ENCODE measurements at regions not wholly inside any gene's neighbourhood (a gene's known extent, or its start where the extent isn't known, plus 50 kb on each side); places are given as distances from the start of the nearest gene placed in this dataset.

DNA sequence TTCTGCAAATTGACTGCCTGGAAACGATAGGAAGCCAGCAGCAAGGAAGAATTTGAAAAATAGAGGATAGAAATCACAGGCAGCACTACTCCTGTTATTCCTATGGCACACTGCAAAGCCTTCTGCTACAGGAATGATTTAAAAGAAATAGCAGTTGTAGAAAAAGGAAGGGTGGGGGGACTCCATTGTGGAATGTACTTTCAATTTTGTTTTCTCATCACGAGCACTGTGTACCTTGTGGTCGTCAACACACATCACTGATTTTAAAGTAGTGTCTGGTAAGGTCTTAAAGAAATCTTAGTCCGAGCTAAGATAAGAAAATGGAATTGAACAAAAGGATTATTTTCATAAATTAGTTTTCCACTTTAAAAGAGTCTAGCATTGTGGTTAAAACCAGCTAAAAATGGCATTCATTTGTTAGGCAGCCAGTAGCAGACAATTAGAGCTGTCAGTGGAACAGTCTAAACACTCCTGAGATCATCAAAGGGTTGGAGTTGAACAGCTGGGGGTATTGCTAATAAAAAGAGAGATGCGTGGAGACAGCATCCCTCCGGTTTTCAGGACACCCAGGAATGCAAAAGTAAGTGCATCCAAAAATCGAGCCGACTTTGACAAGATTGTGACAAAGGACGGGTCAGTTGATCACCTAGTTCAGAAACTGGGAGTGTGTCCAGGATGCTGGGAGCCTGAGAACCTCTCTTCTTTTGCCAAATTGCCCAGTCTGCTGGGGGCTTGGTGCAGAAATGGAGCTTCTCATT lies 97.8 kb upstream of the WWC1 start:
- Histone ChIP-seq H3K27ac (ENCODE audit: insufficient read depth, low read depth, low read length) (no peak overlapping the region), H2AFZ (ENCODE audit: low read depth, low read length) (no peak overlapping the region), H3K27me3 (ENCODE audit: control insufficient read depth in 2 of 2, insufficient read depth in 2 of 2, low read length in 2 of 2) (no peaks in the 10 kb centered on the region), H3K9me3 (replicated peaks; ENCODE audit: control insufficient read depth, insufficient read depth, low read length) (no peaks in the 10 kb centered on the region), H3K36me3 (ENCODE audit: control insufficient read depth in 2 of 2, extremely low read depth in 1 of 2, insufficient read depth in 2 of 2, low read length in 2 of 2) (no peaks in the 10 kb centered on the region), H3K4me1 (ENCODE audit: control insufficient read depth, extremely low read depth, insufficient read depth, low read length) (no peaks in the 10 kb centered on the region), H3K4me3 (replicated peaks in 1 of 3; ENCODE audit: insufficient read depth in 1 of 3, low read depth in 1 of 3, low read length in 3 of 3) (no peak overlapping the region), H3K79me2 (ENCODE audit: control insufficient read depth, insufficient read depth, low read length) (no peaks in the 10 kb centered on the region), H3K9me1 (replicated peaks; ENCODE audit: control insufficient read depth, extremely low read depth, insufficient read depth, low read length) (no peaks in the 10 kb centered on the region), H4K20me1 (replicated peaks; ENCODE audit: control insufficient read depth, extremely low read depth, insufficient read depth, low read length) (no peaks in the 10 kb centered on the region), H3K9ac (replicated peaks; ENCODE audit: extremely low read depth, insufficient read depth, low read length) (no peak overlapping the region), H3K4me2 (ENCODE audit: insufficient read depth, low read length) (no peak overlapping the region)
- POLR2A ChIA-PET, result no interaction called here
- FAIRE-seq (no peak), DNase-seq (ENCODE audit: low read depth, low spot score) (no peak)
- intact Hi-C loops (cut with micrococcal nuclease) (no loop called here), dilution Hi-C loops (cut with MboI; ENCODE audit: extremely low pct_ligation_motif_present, low sequenced_read_pairs) (no loop called here)
- BruUV-seq (replicated peaks), result no TSS peak
- no peak for TF ChIP-seq FOS (IDR thresholded peaks at IDR 0.05; ENCODE audit: borderline replicate concordance, insufficient read depth, low read length)
- TF ChIP-seq JUN (IDR thresholded peaks at IDR 0.05; ENCODE audit: borderline replicate concordance, insufficient read depth, insufficient read length, low read depth), result no peak
- no peak for TF ChIP-seq POLR2A (IDR thresholded peaks at IDR 0.05; ENCODE audit: low read depth, low read length)
- TF ChIP-seq, protein P1, sequence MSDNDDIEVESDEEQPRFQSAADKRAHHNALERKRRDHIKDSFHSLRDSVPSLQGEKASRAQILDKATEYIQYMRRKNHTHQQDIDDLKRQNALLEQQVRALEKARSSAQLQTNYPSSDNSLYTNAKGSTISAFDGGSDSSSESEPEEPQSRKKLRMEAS (IDR thresholded peaks at IDR 0.05; ENCODE audit: insufficient read depth, insufficient read length), result no peak
- TF ChIP-seq, protein P2, sequence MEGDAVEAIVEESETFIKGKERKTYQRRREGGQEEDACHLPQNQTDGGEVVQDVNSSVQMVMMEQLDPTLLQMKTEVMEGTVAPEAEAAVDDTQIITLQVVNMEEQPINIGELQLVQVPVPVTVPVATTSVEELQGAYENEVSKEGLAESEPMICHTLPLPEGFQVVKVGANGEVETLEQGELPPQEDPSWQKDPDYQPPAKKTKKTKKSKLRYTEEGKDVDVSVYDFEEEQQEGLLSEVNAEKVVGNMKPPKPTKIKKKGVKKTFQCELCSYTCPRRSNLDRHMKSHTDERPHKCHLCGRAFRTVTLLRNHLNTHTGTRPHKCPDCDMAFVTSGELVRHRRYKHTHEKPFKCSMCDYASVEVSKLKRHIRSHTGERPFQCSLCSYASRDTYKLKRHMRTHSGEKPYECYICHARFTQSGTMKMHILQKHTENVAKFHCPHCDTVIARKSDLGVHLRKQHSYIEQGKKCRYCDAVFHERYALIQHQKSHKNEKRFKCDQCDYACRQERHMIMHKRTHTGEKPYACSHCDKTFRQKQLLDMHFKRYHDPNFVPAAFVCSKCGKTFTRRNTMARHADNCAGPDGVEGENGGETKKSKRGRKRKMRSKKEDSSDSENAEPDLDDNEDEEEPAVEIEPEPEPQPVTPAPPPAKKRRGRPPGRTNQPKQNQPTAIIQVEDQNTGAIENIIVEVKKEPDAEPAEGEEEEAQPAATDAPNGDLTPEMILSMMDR (IDR thresholded peaks at IDR 0.05; ENCODE audit: extremely low read depth in 1 of 2, insufficient read depth in 1 of 2, low read depth in 1 of 2, low read length in 2 of 2), result no peak
- no peak for TF ChIP-seq GATA2 (IDR thresholded peaks at IDR 0.05; ENCODE audit: insufficient read depth, insufficient read length, low read depth, low read length)
- no peak for TF ChIP-seq MYC (IDR thresholded peaks at IDR 0.05; ENCODE audit: low read depth, low read length)
- no peak for TF ChIP-seq EZH2 (IDR thresholded peaks at IDR 0.05; ENCODE audit: borderline replicate concordance, low read depth, low read length, severe bottlenecking)
- TF ChIP-seq POLR2AphosphoS5 (IDR thresholded peaks at IDR 0.05; ENCODE audit: insufficient read depth, low read depth, low read length), result no peak
- CTCF ChIA-PET, result no interaction called here

Measured in endothelial cell of umbilical vein (primary cell).